C4-2B (cell line): ENCODE measurements at regions not wholly inside any gene's neighbourhood (a gene's known extent, or its start where the extent isn't known, plus 50 kb on each side); places are given as distances from the start of the nearest gene placed in this dataset.

Source experiments
- CTCF ChIP-seq: fragments of 450-650 bp; conservative IDR thresholded peaks from 2 replicates; pipeline ENCODE4 v1.5.1; 2017; ENCODE audit warnings: mild to moderate bottlenecking
- ZFX ChIP-seq: fragments of 450-650 bp; IDR thresholded peaks from 2 replicates; pipeline ENCODE4 v1.6.1; 2017

DNA sequence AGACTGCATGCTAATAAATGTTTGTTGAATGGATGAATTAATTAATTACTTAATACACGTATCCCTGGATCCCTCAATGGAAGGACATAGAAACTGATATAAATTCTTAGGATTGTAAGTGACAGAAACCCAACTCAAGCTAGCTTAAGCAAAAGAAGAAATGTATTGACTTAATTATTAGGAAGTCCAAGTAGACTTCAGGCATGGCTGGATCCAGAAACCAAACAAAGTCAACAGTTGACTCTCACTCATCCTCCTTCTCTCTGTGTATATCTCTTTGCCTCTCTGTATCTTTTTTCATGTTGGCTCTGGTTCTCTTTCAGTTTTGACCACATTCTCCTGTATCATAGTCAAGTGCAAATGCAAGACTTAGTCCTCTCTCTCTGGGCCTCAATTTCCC is 82.0 kb upstream of the CTNNBL1 start:
- TF ChIP-seq CTCF: no peak
- TF ChIP-seq ZFX: no peak
